Ishikawa (cell line): ENCODE measurements at regions not wholly inside any gene's neighbourhood (a gene's known extent, or its start where the extent isn't known, plus 50 kb on each side); places are given as distances from the start of the nearest gene placed in this dataset.

Experiments used
- EP300 ChIP-seq: IDR thresholded peaks from 2 replicates; pipeline ENCODE4 v1.6.1; 2012; ENCODE audit warnings: borderline replicate concordance
- RAD21 ChIP-seq: IDR thresholded peaks from 2 replicates; pipeline ENCODE4 v1.6.1; 2012; ENCODE audit warnings: low read depth
- TAF1 ChIP-seq: IDR thresholded peaks from 2 replicates; pipeline ENCODE4 v1.6.1; 2012; ENCODE audit warnings: low read depth, mild to moderate bottlenecking
- TF ChIP-seq, protein P1 (sequence below): IDR thresholded peaks from 2 replicates; pipeline ENCODE4 v1.6.1; 2012

DNA sequence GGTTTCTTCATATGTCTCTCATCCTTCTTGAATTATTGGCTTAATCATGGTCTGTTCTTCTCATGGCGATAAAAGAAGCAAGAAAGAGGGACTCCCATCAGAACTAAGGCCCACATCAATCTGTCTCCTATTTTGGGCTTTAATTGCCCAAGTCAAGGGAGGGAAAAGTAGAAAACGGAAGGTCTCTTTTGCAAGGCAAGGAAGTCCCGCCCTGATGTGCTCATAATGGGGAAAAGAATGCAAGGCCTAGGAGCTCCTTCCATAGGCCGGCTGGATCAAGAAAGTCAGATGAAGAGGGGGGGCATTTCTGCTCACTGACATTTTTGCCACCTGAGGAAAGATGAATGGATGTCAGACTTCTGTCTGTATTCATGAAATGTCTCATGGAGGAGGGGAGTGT, 127.7 kb upstream of the RPS6KA3 start:
- no peak for TF ChIP-seq RAD21
- TF ChIP-seq EP300 = no peak
- TF ChIP-seq, protein P1, sequence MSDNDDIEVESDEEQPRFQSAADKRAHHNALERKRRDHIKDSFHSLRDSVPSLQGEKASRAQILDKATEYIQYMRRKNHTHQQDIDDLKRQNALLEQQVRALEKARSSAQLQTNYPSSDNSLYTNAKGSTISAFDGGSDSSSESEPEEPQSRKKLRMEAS = no peak
- TF ChIP-seq TAF1 = no peak
